CD4-positive, alpha-beta T cell (primary cell): ENCODE measurements at regions not wholly inside any gene's neighbourhood (a gene's known extent, or its start where the extent isn't known, plus 50 kb on each side); places are given as distances from the start of the nearest gene placed in this dataset.

ENCODE experiments used
- ATAC-seq: fragments of 200-7000 bp; cut with Tn5 transposase; one replicate; pipeline ENCODE4 v1.10.0; 2022; ENCODE audit warnings: mild to moderate bottlenecking; ENCODE audit not compliant: poor library complexity
- CTCF ChIA-PET: fragments of 350-600 bp; sonication (Branson Sonifier 250); formaldehyde crosslinking; loops from one replicate; lab custom pipeline; 2021; ENCODE audit warnings: antibody characterized with exemption, inconsistent platforms; lab: Charles Lee
- POLR2A ChIA-PET: fragments of 350-600 bp; sonication (Branson Sonifier 250); formaldehyde crosslinking; loops from one replicate; lab custom pipeline; 2021; ENCODE audit warnings: antibody characterized with exemption, inconsistent platforms; lab: Charles Lee
- DNase-seq, 14 experiments: peaks; one replicate each; pipeline ENCODE4 v3.0.0-alpha.2; 2013 to 2020; ENCODE audit warnings: mixed read lengths in 2 of 14
- H3K27ac ChIP-seq, 2 donors: one replicate each; pipeline versions ENCODE4 v1.5.1 to v1.7.0; 2013; ENCODE audit warnings: low read length in 2 of 2, low read depth in 1 of 2, mild to moderate bottlenecking in 1 of 2
- H3K27me3 ChIP-seq, 2 experiments: 1 replicate in 1 of 2; 2 replicates in 1 of 2; pipeline versions ENCODE4 v1.6.1 to v1.7.0; 2013; ENCODE audit warnings: low read length in 2 of 2, control low read depth in 1 of 2, mild to moderate bottlenecking in 1 of 2, moderate library complexity in 1 of 2; ENCODE audit not compliant: insufficient read depth in 2 of 2, control insufficient read depth in 1 of 2
- H3K36me3 ChIP-seq: one replicate; pipeline ENCODE4 v1.6.1; 2013; ENCODE audit warnings: low read length, control low read depth; ENCODE audit not compliant: insufficient read depth
- H3K4me1 ChIP-seq: one replicate; pipeline ENCODE4 v1.6.1; 2013; ENCODE audit warnings: low read length, control low read depth; ENCODE audit not compliant: insufficient read depth
- H3K4me3 ChIP-seq: one replicate; pipeline ENCODE4 v1.5.1; 2013; ENCODE audit warnings: mild to moderate bottlenecking, low read length, moderate library complexity
- H3K9me3 ChIP-seq, 2 experiments: 1 replicate in 1 of 2; 2 replicates in 1 of 2; pipeline versions ENCODE4 v1.6.1 to v1.7.0; 2013; ENCODE audit warnings: low read length in 2 of 2, mild to moderate bottlenecking in 2 of 2, control low read depth in 1 of 2, moderate library complexity in 1 of 2; ENCODE audit not compliant: control insufficient read depth in 1 of 2, insufficient read depth in 1 of 2
- H3K27ac Mint-ChIP-seq: one replicate; pipeline ENCODE4 v1.8.0; 2020; ENCODE audit warnings: mixed read lengths
- H3K27me3 Mint-ChIP-seq: one replicate; pipeline ENCODE4 v1.8.0; 2021; ENCODE audit warnings: mixed read lengths
- H3K36me3 Mint-ChIP-seq: one replicate; pipeline ENCODE4 v1.8.0; 2021; ENCODE audit warnings: low read depth, mixed read lengths
- H3K4me1 Mint-ChIP-seq: one replicate; pipeline ENCODE4 v1.8.0; 2021; ENCODE audit warnings: low read depth, mixed read lengths
- H3K4me3 Mint-ChIP-seq: one replicate; pipeline ENCODE4 v1.8.0; 2020; ENCODE audit warnings: mild to moderate bottlenecking, mixed read lengths
- H3K9me3 Mint-ChIP-seq: one replicate; pipeline ENCODE4 v1.8.0; 2020; ENCODE audit warnings: mixed read lengths
- CTCF ChIP-seq: fragments of 200-600 bp; IDR thresholded peaks from one replicate; pipeline ENCODE4 v1.8.0; 2022; ENCODE audit warnings: antibody characterized with exemption, mild to moderate bottlenecking
- intact Hi-C, 2 experiments: fragments of 100-400 bp; cut with DNase I in 1 of 2; cut with micrococcal nuclease in 1 of 2; formaldehyde crosslinking; loops; one replicate each; pipeline versions ENCODE4 v1.15.1 to v1.9.0; 2023 to 2025; cut with DNase I, micrococcal nuclease

GRCh38 chr3:109242187-109242523 lies 74.2 kb downstream of the DPPA2 start:
- Mint-ChIP-seq H3K36me3 (no peaks in the 10 kb centered on the region), H3K27ac (no peak overlapping the region), H3K4me3 (no peak overlapping the region), H3K4me1 (no peaks in the 10 kb centered on the region), H3K9me3 (peaks cover under 1% of the 10 kb centered on the region), H3K27me3 (no peaks in the 10 kb centered on the region)
- DNase-seq (no peak), ATAC-seq (no peak)
- POLR2A ChIA-PET, result no interaction called here
- intact Hi-C loops, result no loop called here
- Histone ChIP-seq H3K27ac (no peak overlapping the region), H3K9me3 (no peaks in the 10 kb centered on the region), H3K36me3 (no peaks in the 10 kb centered on the region), H3K27me3 (no peaks in the 10 kb centered on the region), H3K4me3 (no peak overlapping the region), H3K4me1 (no peaks in the 10 kb centered on the region)
- CTCF ChIA-PET, result no interaction called here
- TF ChIP-seq CTCF, result no peak
